Kidney (tissue), 13 donors: ENCODE measurements at regions not wholly inside any gene's neighbourhood (a gene's known extent, or its start where the extent isn't known, plus 50 kb on each side); places are given as distances from the start of the nearest gene placed in this dataset.
A peak's percentile ranks its signal among the peaks of the same experiment; 100 is the strongest.

ENCODE experiments used
- DNase-seq, 5 donors: peaks; one replicate each; pipeline ENCODE4 v3.0.0-alpha.2; 2013 to 2020
- FAIRE-seq: peaks from 2 replicates; lab custom pipeline; 2012; peaks lifted over from hg19 to GRCh38; lab: Jason Lieb, UNC
- H3K27ac ChIP-seq, 2 donors: one replicate each; pipeline ENCODE4 v1.7.0; 2013; ENCODE audit warnings: low read depth in 2 of 2, low read length in 2 of 2, inconsistent platforms in 1 of 2
- H3K27me3 ChIP-seq: one replicate; pipeline ENCODE4 v1.7.1; 2013; ENCODE audit warnings: low read length, inconsistent platforms; ENCODE audit not compliant: control insufficient read depth, insufficient read depth
- H3K36me3 ChIP-seq, 3 donors: one replicate each; pipeline versions ENCODE4 v1.7.0 to v1.7.1; 2013; ENCODE audit warnings: low read length in 3 of 3, control low read depth in 1 of 3, inconsistent platforms in 1 of 3; ENCODE audit not compliant: insufficient read depth in 3 of 3, control insufficient read depth in 2 of 3
- H3K4me1 ChIP-seq, 3 donors: one replicate each; pipeline versions ENCODE4 v1.7.0 to v1.7.1; 2013; ENCODE audit warnings: low read length in 3 of 3, inconsistent platforms in 1 of 3, low read depth in 1 of 3; ENCODE audit not compliant: control insufficient read depth in 2 of 3, insufficient read depth in 2 of 3
- H3K4me3 ChIP-seq, 3 donors: one replicate each; pipeline versions ENCODE4 v1.7.0 to v1.8.1; 2013; ENCODE audit warnings: low read length in 3 of 3, control low read depth in 1 of 3, inconsistent platforms in 1 of 3
- H3K9ac ChIP-seq, 3 donors: one replicate each; pipeline versions ENCODE4 v1.7.0 to v1.7.1; 2013; ENCODE audit warnings: low read length in 3 of 3, control low read depth in 1 of 3, inconsistent platforms in 1 of 3
- H3K9me3 ChIP-seq, 3 donors: one replicate each; pipeline versions ENCODE4 v1.7.0 to v1.7.1; 2013; ENCODE audit warnings: low read length in 3 of 3, control low read depth in 1 of 3, inconsistent platforms in 1 of 3; ENCODE audit not compliant: control insufficient read depth in 2 of 3, insufficient read depth in 1 of 3
- intact Hi-C: fragments of 100-400 bp; cut with DNase I; formaldehyde crosslinking; loops from one replicate; pipeline ENCODE4 v1.11.1; 2022
- TF ChIP-seq, protein P1 (sequence below): IDR thresholded peaks from 3 replicates; pipeline ENCODE4 v1.5.1; 2012; ENCODE audit warnings: mild to moderate bottlenecking, moderate library complexity, borderline replicate concordance; ENCODE audit not compliant: insufficient read depth; ENCODE audit errors: extremely low read depth
- donor health status: control.
- donor health status: control.
- donor health status: control.
- donor health status: control.
- donor health status: control.
- donor health status: DM: yes; HTN: yes; CAD: no.
- donor health status: Normal renal cell carcinoma (clear cell type).

DNA sequence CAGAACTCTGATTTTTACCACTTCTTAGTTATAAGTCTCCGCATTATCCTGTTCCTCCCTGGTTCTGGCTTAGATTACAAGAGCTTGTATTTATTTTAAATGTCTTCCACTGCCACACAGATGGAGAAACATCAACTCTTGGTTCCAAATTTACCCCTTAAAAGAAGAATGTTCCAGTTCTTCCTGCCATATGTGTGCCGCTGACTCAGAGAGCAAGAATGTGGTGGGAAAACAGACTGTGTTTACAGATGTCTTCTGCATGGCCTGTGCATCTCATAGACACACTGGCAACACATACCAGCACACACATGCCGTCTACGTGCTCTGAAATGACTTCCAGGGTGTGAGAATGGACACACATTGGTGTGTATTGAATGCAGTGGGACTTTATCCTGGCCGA lies 383.0 kb downstream of the LRIG3 start:
- H3K27me3 ChIP-seq = no peaks in the 10 kb centered on the region
- no peaks in the 10 kb centered on the region for H3K4me1 ChIP-seq
- no peak overlapping the region for H3K27ac ChIP-seq
- no peaks in the 10 kb centered on the region for H3K36me3 ChIP-seq
- H3K9ac ChIP-seq = no peak overlapping the region
- no peak for DNase-seq
- TF ChIP-seq, protein P1, sequence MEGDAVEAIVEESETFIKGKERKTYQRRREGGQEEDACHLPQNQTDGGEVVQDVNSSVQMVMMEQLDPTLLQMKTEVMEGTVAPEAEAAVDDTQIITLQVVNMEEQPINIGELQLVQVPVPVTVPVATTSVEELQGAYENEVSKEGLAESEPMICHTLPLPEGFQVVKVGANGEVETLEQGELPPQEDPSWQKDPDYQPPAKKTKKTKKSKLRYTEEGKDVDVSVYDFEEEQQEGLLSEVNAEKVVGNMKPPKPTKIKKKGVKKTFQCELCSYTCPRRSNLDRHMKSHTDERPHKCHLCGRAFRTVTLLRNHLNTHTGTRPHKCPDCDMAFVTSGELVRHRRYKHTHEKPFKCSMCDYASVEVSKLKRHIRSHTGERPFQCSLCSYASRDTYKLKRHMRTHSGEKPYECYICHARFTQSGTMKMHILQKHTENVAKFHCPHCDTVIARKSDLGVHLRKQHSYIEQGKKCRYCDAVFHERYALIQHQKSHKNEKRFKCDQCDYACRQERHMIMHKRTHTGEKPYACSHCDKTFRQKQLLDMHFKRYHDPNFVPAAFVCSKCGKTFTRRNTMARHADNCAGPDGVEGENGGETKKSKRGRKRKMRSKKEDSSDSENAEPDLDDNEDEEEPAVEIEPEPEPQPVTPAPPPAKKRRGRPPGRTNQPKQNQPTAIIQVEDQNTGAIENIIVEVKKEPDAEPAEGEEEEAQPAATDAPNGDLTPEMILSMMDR = no peak
- no peaks in the 10 kb centered on the region for H3K9me3 ChIP-seq
- no peak overlapping the region for H3K4me3 ChIP-seq
- no peak for FAIRE-seq
- intact Hi-C loops = loop anchor here (10.0 kb wide), 1 partner anchor 182 kb away; no protein-coding TSS in a partner anchor

DNA sequence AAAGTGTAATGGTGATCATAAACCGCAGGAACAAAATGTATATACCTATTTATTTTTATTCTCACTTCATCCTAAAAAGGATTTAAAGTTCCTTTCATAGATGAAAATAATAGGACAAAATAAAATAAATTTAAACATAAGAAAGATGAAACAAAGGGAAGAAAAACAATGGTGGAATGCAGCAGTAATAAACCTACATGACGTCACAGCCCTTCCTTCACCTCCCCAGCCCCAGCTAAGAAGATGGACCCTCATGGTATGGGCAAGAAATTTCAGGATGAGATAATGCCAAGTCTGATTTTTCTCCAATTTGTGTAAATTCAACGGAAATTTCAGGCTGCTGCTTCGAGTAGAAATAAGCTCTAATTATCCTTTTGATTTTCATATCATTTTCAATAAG lies 381.0 kb downstream of the LRIG3 start:
- no peak overlapping the region for H3K27ac ChIP-seq
- FAIRE-seq (no peak), DNase-seq (no peak)
- no peaks in the 10 kb centered on the region for H3K36me3 ChIP-seq
- H3K9ac ChIP-seq = no peak overlapping the region
- H3K4me3 ChIP-seq = no peak overlapping the region
- intact Hi-C loops = loop anchor here (10.0 kb wide), 1 partner anchor 184 kb away; no protein-coding TSS in a partner anchor
- TF ChIP-seq, protein P1 = no peak
- no peaks in the 10 kb centered on the region for H3K27me3 ChIP-seq
- H3K4me1 ChIP-seq = no peaks in the 10 kb centered on the region
- no peaks in the 10 kb centered on the region for H3K9me3 ChIP-seq

DNA sequence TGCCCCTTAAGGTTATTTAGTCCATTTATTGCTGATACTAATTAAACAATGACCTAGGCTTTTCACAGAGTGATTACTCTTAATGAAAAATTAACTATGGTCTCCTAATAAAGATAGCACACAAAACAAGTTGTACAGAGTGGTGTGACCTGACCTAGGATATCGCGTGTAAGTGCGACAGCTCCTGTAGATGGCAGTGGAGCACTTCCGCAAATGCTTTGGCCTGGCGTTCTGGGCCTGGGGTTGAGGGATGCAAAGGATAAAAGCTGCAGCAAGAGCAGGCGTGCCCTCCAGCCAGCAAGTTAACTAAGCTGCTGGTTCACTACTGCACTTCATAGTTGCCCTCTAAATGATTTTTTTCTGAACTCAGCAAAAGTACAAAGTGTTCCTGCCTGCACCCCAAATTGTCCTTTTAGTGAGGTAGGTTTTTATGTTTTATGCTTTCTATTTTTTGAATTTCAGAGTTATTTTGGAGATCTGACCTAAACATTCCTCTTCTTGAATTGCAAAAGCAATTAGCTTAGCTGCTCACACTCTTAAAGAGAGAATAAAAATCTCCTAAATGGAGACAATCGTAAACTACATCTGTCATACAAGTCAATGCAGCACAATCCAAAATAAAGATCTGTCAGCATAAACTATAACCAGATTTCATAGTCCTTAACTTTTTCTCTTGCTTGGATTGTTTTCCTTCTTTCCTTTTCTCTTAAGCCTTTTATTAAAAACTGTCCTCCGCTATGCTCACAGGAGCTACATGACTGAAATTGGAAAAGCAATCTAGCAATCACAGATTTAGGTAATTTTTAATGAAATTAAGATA lies 379.6 kb downstream of the LRIG3 start:
- DNase-seq = peak; percentile 78 to 90 (median 86)
- Histone ChIP-seq H3K36me3 (no peaks in the 10 kb centered on the region), H3K27me3 (no peaks in the 10 kb centered on the region), H3K4me1 (no peaks in the 10 kb centered on the region), H3K9me3 (no peaks in the 10 kb centered on the region), H3K27ac (no peak overlapping the region), H3K9ac (no peak overlapping the region), H3K4me3 (no peak overlapping the region)
- intact Hi-C loops = no loop called here
- FAIRE-seq = no peak
- TF ChIP-seq, protein P1 = peak; percentile 74
